GM12878 (cell line): ENCODE measurements at regions not wholly inside any gene's neighbourhood (a gene's known extent, or its start where the extent isn't known, plus 50 kb on each side); places are given as distances from the start of the nearest gene placed in this dataset.

ENCODE experiments used
- ATAC-seq: fragments of 200-7000 bp; cut with Tn5 transposase; 3 replicates; pipeline ENCODE4 v1.9.1; 2020; ENCODE audit warnings: mild to moderate bottlenecking, moderate library complexity
- BruUV-seq: library from RNA; stranded (reverse); fragments of 400-500 nt; replicated peaks from 2 replicates; lab custom pipeline; 2021; lab: Mats Ljungman, UMichigan
- CTCF ChIA-PET: fragments of 300-600 bp; sonication (Branson Sonifier 250); formaldehyde crosslinking; extraction: SDS; loops from one replicate; lab custom pipeline; 2021; ENCODE audit warnings: inconsistent platforms; lab: Yijun Ruan, JAX
- POLR2A ChIA-PET: fragments of 350-600 bp; formaldehyde crosslinking; extraction: SDS; loops from one replicate; lab custom pipeline; 2021; ENCODE audit warnings: inconsistent platforms; lab: Charles Lee
- RAD21 ChIA-PET: fragments of 300-600 bp; sonication (Branson Sonifier 250); formaldehyde crosslinking; loops from one replicate; lab custom pipeline; 2023; ENCODE audit warnings: antibody characterized with exemption; ENCODE audit not compliant: unreplicated experiment; lab: Charles Lee
- SMC1A ChIA-PET: fragments of 300-600 bp; sonication (Branson Sonifier 250); formaldehyde crosslinking; loops from one replicate; lab custom pipeline; 2023; ENCODE audit not compliant: unreplicated experiment, uncharacterized antibody; lab: Charles Lee
- DNase-seq: peaks from one replicate; pipeline ENCODE4 v3.0.0-alpha.2; 2011; ENCODE audit warnings: low read depth, low spot score
- FAIRE-seq: peaks from 3 replicates; lab custom pipeline; 2011; peaks lifted over from hg19 to GRCh38; lab: Jason Lieb, UNC
- H2AFZ ChIP-seq: 2 replicates; pipeline ENCODE4 v1.6.0; 2011; ENCODE audit warnings: low read depth, low read length, control low read depth; ENCODE audit not compliant: control insufficient read depth
- H3K27ac ChIP-seq: 2 replicates; pipeline ENCODE4 v1.5.1; 2011; ENCODE audit warnings: control low read depth; ENCODE audit not compliant: control insufficient read depth, insufficient read depth
- H3K27me3 ChIP-seq, 2 experiments: replicated peaks in 1 of 2; 2 replicates each; pipeline versions ENCODE4 v1.6.0 to v1.6.1; 2011; ENCODE audit warnings: low read length in 1 of 2; ENCODE audit not compliant: control insufficient read depth in 2 of 2, insufficient read depth in 2 of 2
- H3K36me3 ChIP-seq, 2 experiments: 2 replicates each; pipeline ENCODE4 v1.5.1; 2011; ENCODE audit warnings: low read length in 1 of 2; ENCODE audit not compliant: control insufficient read depth in 2 of 2, insufficient read depth in 2 of 2
- H3K4me1 ChIP-seq: 2 replicates; pipeline ENCODE4 v1.6.1; 2011; ENCODE audit warnings: mild to moderate bottlenecking, low read length, moderate library complexity, mixed read lengths; ENCODE audit not compliant: control insufficient read depth, insufficient read depth
- H3K4me2 ChIP-seq: 2 replicates; pipeline ENCODE4 v1.6.0; 2011; ENCODE audit warnings: control low read depth; ENCODE audit not compliant: control insufficient read depth, insufficient read depth
- H3K4me3 ChIP-seq: fragments of 200-600 bp; sonication (generic); 2 replicates; pipeline ENCODE4 v1.5.1; 2016
- H3K79me2 ChIP-seq: 2 replicates; pipeline ENCODE4 v1.6.0; 2011; ENCODE audit warnings: low read length; ENCODE audit not compliant: control insufficient read depth, insufficient read depth
- H3K9ac ChIP-seq: 2 replicates; pipeline ENCODE4 v1.8.0; 2011; ENCODE audit warnings: low read length, control low read depth, mixed read lengths; ENCODE audit not compliant: control insufficient read depth, insufficient read depth
- H3K9me3 ChIP-seq: replicated peaks from 3 replicates; pipeline ENCODE4 v1.5.1; 2011; ENCODE audit warnings: mild to moderate bottlenecking, low read length; ENCODE audit not compliant: control insufficient read depth, insufficient read depth
- H4K20me1 ChIP-seq: 2 replicates; pipeline ENCODE4 v1.6.0; 2011; ENCODE audit not compliant: control insufficient read depth, insufficient read depth
- BRCA1 ChIP-seq: IDR thresholded peaks from 2 replicates; pipeline ENCODE4 v1.6.1; 2011; ENCODE audit warnings: low read depth, low read length, improper control_type of control experiment
- CBX5 ChIP-seq: sonication (generic); IDR thresholded peaks from 2 replicates; pipeline ENCODE4 v1.6.1; 2016; ENCODE audit warnings: low read depth, moderate library complexity, mild to moderate bottlenecking, inconsistent platforms
- CEBPB ChIP-seq, 2 experiments: fragments of 150-350 bp in 1 of 2; IDR thresholded peaks; 2 replicates each; pipeline ENCODE4 v1.6.1; 2012 to 2014; ENCODE audit warnings: low read depth in 2 of 2, low read length in 2 of 2, borderline replicate concordance in 1 of 2, inconsistent platforms in 1 of 2
- EZH2 ChIP-seq: IDR thresholded peaks from 2 replicates; pipeline ENCODE4 v1.6.1; 2012; ENCODE audit warnings: low read depth, mild to moderate bottlenecking, control low read depth, inconsistent platforms, low read length, borderline replicate concordance; ENCODE audit not compliant: control insufficient read depth
- FOXM1 ChIP-seq: IDR thresholded peaks from 2 replicates; pipeline ENCODE4 v1.6.1; 2012; ENCODE audit warnings: low read depth, mild to moderate bottlenecking, inconsistent platforms, low read length, moderate library complexity
- GATAD2B ChIP-seq: fragments of 450-650 bp; conservative IDR thresholded peaks from 2 replicates; pipeline ENCODE4 v1.6.1; 2017; ENCODE audit warnings: low read depth, mild to moderate bottlenecking, moderate library complexity
- JUNB ChIP-seq: IDR thresholded peaks from 2 replicates; pipeline ENCODE4 v1.6.1; 2016; ENCODE audit warnings: antibody characterized with exemption, mild to moderate bottlenecking
- KDM1A ChIP-seq: fragments of 200-600 bp; sonication (generic); IDR thresholded peaks from 2 replicates; pipeline ENCODE4 v1.6.1; 2016; ENCODE audit warnings: borderline replicate concordance
- MEF2A ChIP-seq: IDR thresholded peaks from 2 replicates; pipeline ENCODE4 v1.6.1; 2011; ENCODE audit warnings: low read depth, mild to moderate bottlenecking, low read length, moderate library complexity; ENCODE audit not compliant: insufficient read depth
- MYB ChIP-seq: fragments of 150-350 bp; IDR thresholded peaks from 2 replicates; pipeline ENCODE4 v1.6.1; 2014; ENCODE audit warnings: mild to moderate bottlenecking, low read depth, low read length, borderline replicate concordance
- NFYB ChIP-seq: IDR thresholded peaks from 2 replicates; pipeline ENCODE4 v1.6.1; 2011; ENCODE audit warnings: low read depth, mild to moderate bottlenecking, low read length, improper control_type of control experiment, moderate library complexity; ENCODE audit not compliant: insufficient read depth
- NR2C2 ChIP-seq: IDR thresholded peaks from 2 replicates; pipeline ENCODE4 v1.6.1; 2011; ENCODE audit warnings: borderline replicate concordance, low read depth; ENCODE audit not compliant: control insufficient read depth, insufficient read length
- STAT3 ChIP-seq: IDR thresholded peaks from 2 replicates; pipeline ENCODE4 v1.6.1; 2011; ENCODE audit warnings: low read depth, low read length, improper control_type of control experiment
- WGBS: methylation state at CpG from one replicate; pipeline ENCODE4 v1.1.6; 2016; ENCODE audit warnings: low lambda C conversion rate; ENCODE audit not compliant: insufficient replicate concordance, insufficient coverage; ENCODE audit errors: missing lambda C conversion rate; 5-methylcytosine and 5-hydroxymethylcytosine counted together
- in situ Hi-C: fragments of 300-500 bp; cut with MboI; formaldehyde crosslinking; loops from 9 replicates; pipeline ENCODE4 v1.14.3; 2018; ENCODE audit warnings: mixed read lengths
- intact Hi-C: fragments of 100-400 bp; cut with micrococcal nuclease; formaldehyde crosslinking; loops from one replicate; pipeline ENCODE4 v1.14.2; 2022; ENCODE audit not compliant: unreplicated experiment

GRCh38 chr22:49303781-49304461 is 523.8 kb downstream of the BRD1 start:
- Histone ChIP-seq H3K4me2 (no peak overlapping the region), H3K27me3 (no peaks in the 10 kb centered on the region), H3K4me3 (no peak overlapping the region), H3K9me3 (no peaks in the 10 kb centered on the region; the same call in 2 of the 3 replicates)
- intact Hi-C loops = no loop called here
- no peak for ATAC-seq
- no peak for FAIRE-seq
- RAD21 ChIA-PET = no interaction called here
- TF ChIP-seq NR2C2 (no peak), STAT3 (no peak), EZH2 (no peak), KDM1A (no peak), JUNB (no peak), BRCA1 (no peak), CEBPB (IDR thresholded peaks at IDR 0.05; ENCODE audit: borderline replicate concordance in 1 of 2, low read depth in 2 of 2, low read length in 2 of 2) (no peak), MYB (no peak), CBX5 (no peak), MEF2A (no peak), FOXM1 (no peak), GATAD2B (no peak), NFYB (no peak)
- TF ChIP-seq, all 136 proteins: peak for 0
- no peaks in the 10 kb centered on the region for H3K36me3 ChIP-seq
- no peak overlapping the region for H3K27ac ChIP-seq
- no TSS peak for BruUV-seq
- ChIA-PET SMC1A (no interaction called here), CTCF (interaction anchor here (1.5 kb wide), 1 partner anchor 14 kb away, joined by 6 read pairs; no protein-coding TSS in a partner anchor), POLR2A (no interaction called here)
- WGBS = 27% methylated on average over 20 of the region's 22 CpGs
- H4K20me1 ChIP-seq = no peaks in the 10 kb centered on the region
- H3K9ac ChIP-seq = no peak overlapping the region
- H3K4me1 ChIP-seq = no peaks in the 10 kb centered on the region
- in situ Hi-C loops = no loop called here
- no peak for DNase-seq
- no peaks in the 10 kb centered on the region for H3K79me2 ChIP-seq
- H2AFZ ChIP-seq = no peak overlapping the region
